IMR-90 (cell line): ENCODE measurements at regions not wholly inside any gene's neighbourhood (a gene's known extent, or its start where the extent isn't known, plus 50 kb on each side); places are given as distances from the start of the nearest gene placed in this dataset.

Experiments used
- ATAC-seq: fragments of 200-7000 bp; cut with Tn5 transposase; 2 replicates; pipeline ENCODE4 v1.9.1; 2020; ENCODE audit warnings: low read depth, mild to moderate bottlenecking, moderate library complexity
- BruUV-seq: library from RNA; stranded (reverse); fragments of 400-500 nt; replicated peaks from 2 replicates; lab custom pipeline; 2021; lab: Mats Ljungman, UMichigan
- CTCF ChIA-PET: fragments of 300-600 bp; formaldehyde crosslinking; extraction: SDS; loops from one replicate; lab custom pipeline; 2021; ENCODE audit warnings: antibody characterized with exemption; lab: Yijun Ruan, JAX
- POLR2A ChIA-PET: fragments of 300-600 bp; sonication (Branson Sonifier 250); formaldehyde crosslinking; loops from one replicate; lab custom pipeline; 2022; ENCODE audit warnings: antibody characterized with exemption; ENCODE audit not compliant: unreplicated experiment; lab: Charles Lee
- DNase-seq: peaks from one replicate; pipeline ENCODE4 v3.0.0; 2013
- H2AFZ ChIP-seq: replicated peaks from 2 replicates; pipeline ENCODE3; 2013; ENCODE audit warnings: low read length, mild to moderate bottlenecking; ENCODE audit not compliant: poor library complexity
- H2AK5ac ChIP-seq: 2 replicates; pipeline ENCODE4 v1.6.1; 2013; ENCODE audit warnings: low read depth, low read length, inconsistent platforms
- H2AK9ac ChIP-seq: replicated peaks from 2 replicates; pipeline ENCODE3; 2013; ENCODE audit warnings: mild to moderate bottlenecking, low read depth, low read length, moderate library complexity; ENCODE audit not compliant: poor library complexity
- H2BK120ac ChIP-seq: 2 replicates; pipeline ENCODE4 v1.6.1; 2013; ENCODE audit warnings: low read depth, low read length, inconsistent platforms
- H2BK15ac ChIP-seq: 3 replicates; pipeline ENCODE4 v1.6.1; 2013; ENCODE audit warnings: low read depth, low read length, inconsistent platforms
- H2BK20ac ChIP-seq: 2 replicates; pipeline ENCODE4 v1.6.1; 2013; ENCODE audit warnings: low read depth, mild to moderate bottlenecking, inconsistent platforms, low read length, moderate library complexity
- H2BK5ac ChIP-seq: 2 replicates; pipeline ENCODE4 v1.6.1; 2013; ENCODE audit warnings: mild to moderate bottlenecking, low read depth, low read length, inconsistent platforms; ENCODE audit not compliant: poor library complexity, severe bottlenecking
- H3K14ac ChIP-seq: replicated peaks from 2 replicates; pipeline ENCODE4 v1.6.1; 2013; ENCODE audit warnings: low read depth, low read length, inconsistent platforms
- H3K18ac ChIP-seq: 2 replicates; pipeline ENCODE4 v1.6.1; 2013; ENCODE audit warnings: low read depth, low read length, control low read depth
- H3K23ac ChIP-seq: 2 replicates; pipeline ENCODE4 v1.6.1; 2013; ENCODE audit warnings: low read depth, low read length, inconsistent platforms
- H3K27ac ChIP-seq: 2 replicates; pipeline ENCODE4 v1.5.1; 2013; ENCODE audit warnings: mild to moderate bottlenecking, control low read depth, low read length; ENCODE audit not compliant: insufficient read depth
- H3K27me3 ChIP-seq: 2 replicates; pipeline ENCODE4 v1.6.1; 2013; ENCODE audit warnings: low read length; ENCODE audit not compliant: control insufficient read depth, insufficient read depth
- H3K36me3 ChIP-seq: 2 replicates; pipeline ENCODE4 v1.6.1; 2013; ENCODE audit warnings: low read length, mixed read lengths; ENCODE audit not compliant: control insufficient read depth, insufficient read depth
- H3K4ac ChIP-seq: 2 replicates; pipeline ENCODE4 v1.6.1; 2013; ENCODE audit warnings: low read depth, low read length, inconsistent platforms
- H3K4me1 ChIP-seq: 2 replicates; pipeline ENCODE4 v1.6.1; 2013; ENCODE audit warnings: low read length, mixed read lengths; ENCODE audit not compliant: control insufficient read depth, insufficient read depth
- H3K4me2 ChIP-seq: 2 replicates; pipeline ENCODE4 v1.6.1; 2013; ENCODE audit warnings: low read depth, mild to moderate bottlenecking, control low read depth, low read length, moderate library complexity
- H3K4me3 ChIP-seq: 2 replicates; pipeline ENCODE4 v1.5.1; 2013; ENCODE audit warnings: low read depth, mild to moderate bottlenecking, control low read depth, low read length, moderate library complexity; ENCODE audit not compliant: insufficient read depth
- H3K56ac ChIP-seq: 2 replicates; pipeline ENCODE4 v1.6.1; 2013; ENCODE audit warnings: low read length, inconsistent platforms; ENCODE audit not compliant: insufficient read depth; ENCODE audit errors: extremely low read depth
- H3K79me1 ChIP-seq, 2 experiments: 2 replicates each; pipeline ENCODE4 v1.6.1; 2013; ENCODE audit warnings: low read length in 2 of 2, inconsistent platforms in 1 of 2, low read depth in 1 of 2
- H3K9ac ChIP-seq: 2 replicates; pipeline ENCODE4 v1.6.1; 2013; ENCODE audit warnings: low read depth, low read length, control low read depth
- H3K9me1 ChIP-seq: 2 replicates; pipeline ENCODE4 v1.6.1; 2013; ENCODE audit warnings: low read length, inconsistent platforms; ENCODE audit not compliant: insufficient read depth
- H3K9me3 ChIP-seq: 2 replicates; pipeline ENCODE4 v1.6.1; 2013; ENCODE audit warnings: low read length; ENCODE audit not compliant: control insufficient read depth, insufficient read depth
- H4K20me1 ChIP-seq: 2 replicates; pipeline ENCODE4 v1.6.1; 2013; ENCODE audit warnings: low read length, inconsistent platforms; ENCODE audit not compliant: insufficient read depth
- H4K5ac ChIP-seq: 2 replicates; pipeline ENCODE4 v1.6.1; 2013; ENCODE audit warnings: mild to moderate bottlenecking, low read depth, low read length, control low read depth
- H4K8ac ChIP-seq, 2 experiments: 2 replicates each; pipeline ENCODE4 v1.6.1; 2013; ENCODE audit warnings: low read depth in 2 of 2, low read length in 2 of 2, control low read depth in 1 of 2, inconsistent platforms in 1 of 2
- H4K91ac ChIP-seq: 2 replicates; pipeline ENCODE4 v1.6.1; 2013; ENCODE audit warnings: low read depth, low read length, inconsistent platforms; ENCODE audit not compliant: insufficient read depth
- BHLHE40 ChIP-seq: fragments of 150-350 bp; IDR thresholded peaks from 2 replicates; pipeline ENCODE4 v1.6.1; 2016; ENCODE audit warnings: mild to moderate bottlenecking, low read depth, low read length
- CEBPB ChIP-seq: IDR thresholded peaks from 2 replicates; pipeline ENCODE4 v1.6.1; 2012; ENCODE audit warnings: low read depth, low read length, improper control_type of control experiment
- MAFK ChIP-seq: IDR thresholded peaks from 2 replicates; pipeline ENCODE4 v1.6.1; 2012; ENCODE audit warnings: low read depth, low read length, improper control_type of control experiment
- NFE2L2 ChIP-seq: fragments of 150-350 bp; IDR thresholded peaks from 2 replicates; pipeline ENCODE4 v1.6.1; 2016; ENCODE audit warnings: low read depth, mild to moderate bottlenecking, low read length
- RAD21 ChIP-seq: IDR thresholded peaks from 2 replicates; pipeline ENCODE4 v1.6.1; 2012; ENCODE audit warnings: low read length, improper control_type of control experiment
- RFX5 ChIP-seq: IDR thresholded peaks from 2 replicates; pipeline ENCODE4 v1.8.0; 2012; ENCODE audit warnings: low read depth, mild to moderate bottlenecking, low read length, moderate library complexity
- USF2 ChIP-seq: fragments of 150-350 bp; IDR thresholded peaks from 2 replicates; pipeline ENCODE4 v1.6.1; 2017; ENCODE audit warnings: mild to moderate bottlenecking, antibody characterized with exemption, low read length, low read depth
- WGBS, 2 experiments: methylation state at CpG; one replicate each; pipeline versions ENCODE4 v1.1.5 to v1.1.7; 2013; ENCODE audit warnings: missing lambda C conversion rate in 2 of 2; ENCODE audit not compliant: insufficient read length in 1 of 2; ENCODE audit errors: extremely low coverage in 2 of 2; 5-methylcytosine and 5-hydroxymethylcytosine counted together
- dilution Hi-C: fragments of 300-500 bp; cut with HindIII; formaldehyde crosslinking; loops from one replicate; pipeline ENCODE4 v1.14.3; 2018; ENCODE audit warnings: low sequenced_read_pairs; ENCODE audit not compliant: unreplicated experiment
- in situ Hi-C: fragments of 300-500 bp; cut with MboI; formaldehyde crosslinking; loops from 3 replicates; pipeline ENCODE4 v1.14.3; 2019; ENCODE audit warnings: low sequenced_read_pairs, inconsistent platforms, mixed read lengths
- intact Hi-C: fragments of 100-400 bp; cut with micrococcal nuclease; formaldehyde crosslinking; loops from 2 replicates; pipeline ENCODE4 v1.10.0; 2022
- TF ChIP-seq, protein P1 (sequence below): conservative IDR thresholded peaks from 2 replicates; pipeline ENCODE4 v1.5.1; 2012; ENCODE audit warnings: mild to moderate bottlenecking, low read depth, low read length, improper control_type of control experiment

DNA sequence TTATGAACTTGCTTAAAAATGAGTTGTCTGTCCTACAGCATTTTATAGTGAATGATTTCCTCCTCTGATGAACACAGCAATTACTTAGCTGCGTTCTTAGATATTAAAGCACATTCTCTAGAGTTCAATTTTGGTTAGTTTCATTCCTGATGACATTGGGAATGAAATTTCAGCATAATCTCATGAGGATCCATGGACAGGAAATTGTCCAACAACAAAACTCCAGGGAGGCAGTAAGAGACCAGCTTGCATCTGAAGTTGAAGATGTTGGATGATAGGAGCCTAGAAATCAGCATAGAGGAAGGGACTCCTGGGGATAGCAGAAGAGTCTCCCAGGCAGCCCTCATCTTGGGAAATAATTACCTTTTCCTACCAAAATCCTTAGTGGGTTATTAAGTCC lies 128.7 kb upstream of the RAP1B start:
- no peak overlapping the region for H2AK5ac ChIP-seq

More for the DNA sequence above, 128.7 kb upstream of the RAP1B start:
- ATAC-seq (no peak), DNase-seq (no peak)
- no peaks in the 10 kb centered on the region for H3K9me1 ChIP-seq
- no peak overlapping the region for H3K14ac ChIP-seq
- BruUV-seq: no TSS peak
- POLR2A ChIA-PET: no interaction called here
- no peak overlapping the region for H4K91ac ChIP-seq
- H3K36me3 ChIP-seq: no peaks in the 10 kb centered on the region
- no peak overlapping the region for H2BK5ac ChIP-seq
- no peak overlapping the region for H3K9ac ChIP-seq
- dilution Hi-C loops (no loop called here), intact Hi-C loops (no loop called here), in situ Hi-C loops (no loop called here)
- H2BK120ac ChIP-seq: no peak overlapping the region
- CTCF ChIA-PET: no interaction called here
- peaks cover 8% of the 10 kb centered on the region for H3K4me1 ChIP-seq
- no peak overlapping the region for H3K4me3 ChIP-seq
- no peak overlapping the region for H2AK9ac ChIP-seq
- no peak overlapping the region for H3K23ac ChIP-seq
- no peak overlapping the region for H2AFZ ChIP-seq
- H3K79me1 ChIP-seq: no peaks in the 10 kb centered on the region
- no peaks in the 10 kb centered on the region for H3K9me3 ChIP-seq
- H4K20me1 ChIP-seq: no peaks in the 10 kb centered on the region
- H4K8ac ChIP-seq: no peak overlapping the region
- no peak overlapping the region for H3K56ac ChIP-seq
- H2BK20ac ChIP-seq: no peak overlapping the region
- no CpG with 5 or more reads among the region's 1 CpG for WGBS, 2 experiments
- H4K5ac ChIP-seq: no peak overlapping the region
- no peaks in the 10 kb centered on the region for H3K27me3 ChIP-seq
- H3K4me2 ChIP-seq: no peak overlapping the region
- no peak overlapping the region for H2BK15ac ChIP-seq
- no peak overlapping the region for H3K4ac ChIP-seq
- H3K27ac ChIP-seq: no peak overlapping the region
- TF ChIP-seq, protein P1, sequence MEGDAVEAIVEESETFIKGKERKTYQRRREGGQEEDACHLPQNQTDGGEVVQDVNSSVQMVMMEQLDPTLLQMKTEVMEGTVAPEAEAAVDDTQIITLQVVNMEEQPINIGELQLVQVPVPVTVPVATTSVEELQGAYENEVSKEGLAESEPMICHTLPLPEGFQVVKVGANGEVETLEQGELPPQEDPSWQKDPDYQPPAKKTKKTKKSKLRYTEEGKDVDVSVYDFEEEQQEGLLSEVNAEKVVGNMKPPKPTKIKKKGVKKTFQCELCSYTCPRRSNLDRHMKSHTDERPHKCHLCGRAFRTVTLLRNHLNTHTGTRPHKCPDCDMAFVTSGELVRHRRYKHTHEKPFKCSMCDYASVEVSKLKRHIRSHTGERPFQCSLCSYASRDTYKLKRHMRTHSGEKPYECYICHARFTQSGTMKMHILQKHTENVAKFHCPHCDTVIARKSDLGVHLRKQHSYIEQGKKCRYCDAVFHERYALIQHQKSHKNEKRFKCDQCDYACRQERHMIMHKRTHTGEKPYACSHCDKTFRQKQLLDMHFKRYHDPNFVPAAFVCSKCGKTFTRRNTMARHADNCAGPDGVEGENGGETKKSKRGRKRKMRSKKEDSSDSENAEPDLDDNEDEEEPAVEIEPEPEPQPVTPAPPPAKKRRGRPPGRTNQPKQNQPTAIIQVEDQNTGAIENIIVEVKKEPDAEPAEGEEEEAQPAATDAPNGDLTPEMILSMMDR: no peak
- TF ChIP-seq CEBPB (no peak), USF2 (no peak), NFE2L2 (no peak), RFX5 (no peak), RAD21 (no peak), MAFK (no peak), BHLHE40 (no peak)
- no peak overlapping the region for H3K18ac ChIP-seq
